H9 (cell line): ENCODE measurements at regions not wholly inside any gene's neighbourhood (a gene's known extent, or its start where the extent isn't known, plus 50 kb on each side); places are given as distances from the start of the nearest gene placed in this dataset.

ENCODE experiments used
- DNase-seq: peaks from one replicate; pipeline ENCODE4 v3.0.0-alpha.2; 2017
- H2AFZ ChIP-seq: one replicate; pipeline ENCODE4 v1.6.1; 2013; ENCODE audit warnings: mild to moderate bottlenecking, low read length, control low read depth, moderate library complexity
- H2AK5ac ChIP-seq: 2 replicates; pipeline ENCODE4 v1.6.1; 2013; ENCODE audit warnings: low read length, control low read depth, mixed read lengths; ENCODE audit not compliant: insufficient read length
- H2BK120ac ChIP-seq: one replicate; pipeline ENCODE4 v1.6.1; 2013; ENCODE audit warnings: low read depth, mild to moderate bottlenecking, low read length, control low read depth, inconsistent platforms; ENCODE audit not compliant: poor library complexity, severe bottlenecking
- H2BK12ac ChIP-seq: 2 replicates; pipeline ENCODE4 v1.6.1; 2013; ENCODE audit warnings: low read length, control low read depth, mixed read lengths, low read depth; ENCODE audit not compliant: insufficient read length
- H2BK15ac ChIP-seq: 2 replicates; pipeline ENCODE4 v1.6.1; 2013; ENCODE audit warnings: low read depth, low read length, control low read depth
- H2BK20ac ChIP-seq: one replicate; pipeline ENCODE4 v1.6.1; 2013; ENCODE audit warnings: low read depth, mild to moderate bottlenecking, low read length, control low read depth, inconsistent platforms; ENCODE audit not compliant: poor library complexity, severe bottlenecking
- H2BK5ac ChIP-seq: 2 replicates; pipeline ENCODE4 v1.6.1; 2013; ENCODE audit warnings: low read length, control low read depth, mixed read lengths; ENCODE audit not compliant: insufficient read length
- H3K14ac ChIP-seq: 2 replicates; pipeline ENCODE4 v1.6.1; 2013; ENCODE audit warnings: low read length, control low read depth; ENCODE audit not compliant: insufficient read depth
- H3K18ac ChIP-seq: 2 replicates; pipeline ENCODE4 v1.6.1; 2013; ENCODE audit warnings: low read depth, mild to moderate bottlenecking, mixed read lengths, low read length, control low read depth; ENCODE audit not compliant: insufficient read length
- H3K23ac ChIP-seq: 2 replicates; pipeline ENCODE4 v1.6.1; 2013; ENCODE audit warnings: low read length, control low read depth, mixed read lengths, low read depth; ENCODE audit not compliant: insufficient read length
- H3K23me2 ChIP-seq: 2 replicates; pipeline ENCODE4 v1.6.1; 2013; ENCODE audit warnings: low read depth, mild to moderate bottlenecking, mixed read lengths, low read length, control low read depth; ENCODE audit not compliant: insufficient read length, poor library complexity, severe bottlenecking
- H3K27ac ChIP-seq: 2 replicates; pipeline ENCODE4 v1.5.1; 2013; ENCODE audit warnings: low read length, control low read depth, mixed read lengths, low read depth; ENCODE audit not compliant: insufficient read length
- H3K27me3 ChIP-seq: 2 replicates; pipeline ENCODE4 v1.6.1; 2013; ENCODE audit warnings: low read length, control low read depth, inconsistent platforms; ENCODE audit not compliant: insufficient read depth
- H3K4ac ChIP-seq: 2 replicates; pipeline ENCODE4 v1.6.1; 2013; ENCODE audit warnings: low read depth, mild to moderate bottlenecking, control low read depth, inconsistent platforms, low read length, moderate library complexity
- H3K4me1 ChIP-seq: 2 replicates; pipeline ENCODE4 v1.6.1; 2013; ENCODE audit warnings: low read length, control low read depth, inconsistent platforms; ENCODE audit not compliant: insufficient read depth
- H3K4me2 ChIP-seq: 2 replicates; pipeline ENCODE4 v1.6.1; 2013; ENCODE audit warnings: low read length, control low read depth, mixed read lengths; ENCODE audit not compliant: insufficient read length, insufficient read depth
- H3K56ac ChIP-seq: 2 replicates; pipeline ENCODE4 v1.6.1; 2013; ENCODE audit warnings: low read depth, mild to moderate bottlenecking, mixed read lengths, low read length, control low read depth; ENCODE audit not compliant: insufficient read length
- H3K79me1 ChIP-seq: 2 replicates; pipeline ENCODE4 v1.6.1; 2013; ENCODE audit warnings: low read depth, mild to moderate bottlenecking, moderate library complexity, low read length, control low read depth, inconsistent platforms; ENCODE audit not compliant: insufficient read depth, poor library complexity, severe bottlenecking
- H3K79me2 ChIP-seq: 2 replicates; pipeline ENCODE4 v1.6.1; 2013; ENCODE audit warnings: low read length, control low read depth, inconsistent platforms; ENCODE audit not compliant: insufficient read depth
- H3K9ac ChIP-seq: 2 replicates; pipeline ENCODE4 v1.6.1; 2013; ENCODE audit warnings: low read length, control low read depth, mixed read lengths; ENCODE audit not compliant: insufficient read length; ENCODE audit errors: extremely low read depth
- H3K9me3 ChIP-seq: one replicate; pipeline ENCODE4 v1.6.1; 2013; ENCODE audit warnings: low read depth, low read length, inconsistent platforms; ENCODE audit not compliant: control insufficient read depth
- H3T11ph ChIP-seq: one replicate; pipeline ENCODE4 v1.6.1; 2013; ENCODE audit warnings: mild to moderate bottlenecking, low read length, control low read depth, inconsistent platforms
- H4K20me1 ChIP-seq: one replicate; pipeline ENCODE4 v1.6.1; 2013; ENCODE audit not compliant: control insufficient read depth, insufficient read length, insufficient read depth
- H4K5ac ChIP-seq: 2 replicates; pipeline ENCODE4 v1.6.1; 2013; ENCODE audit warnings: low read depth, mild to moderate bottlenecking, mixed read lengths, low read length, control low read depth; ENCODE audit not compliant: insufficient read length
- H4K8ac ChIP-seq: replicated peaks from 2 replicates; pipeline ENCODE4 v1.6.1; 2013; ENCODE audit warnings: low read length, control low read depth, mixed read lengths, low read depth; ENCODE audit not compliant: insufficient read length
- H4K91ac ChIP-seq: 2 replicates; pipeline ENCODE4 v1.6.1; 2013; ENCODE audit warnings: low read depth, mild to moderate bottlenecking, moderate library complexity, mixed read lengths, low read length, control low read depth; ENCODE audit not compliant: insufficient read length
- H3K27ac Mint-ChIP-seq, 3 experiments: 2 replicates in 2 of 3; 3 replicates in 1 of 3; pipeline ENCODE4 v1.8.0; 2020 to 2021; ENCODE audit warnings: mixed read lengths in 3 of 3, mild to moderate bottlenecking in 1 of 3, moderate library complexity in 1 of 3
- H3K27me3 Mint-ChIP-seq: 2 replicates; pipeline ENCODE4 v1.8.0; 2021; ENCODE audit warnings: low read depth, mild to moderate bottlenecking, moderate library complexity, mixed read lengths
- H3K36me3 Mint-ChIP-seq, 3 experiments: 2 replicates in 2 of 3; 3 replicates in 1 of 3; pipeline ENCODE4 v1.8.0; 2020 to 2021; ENCODE audit warnings: low read depth in 3 of 3, mixed read lengths in 3 of 3; ENCODE audit not compliant: insufficient read depth in 1 of 3
- H3K4me1 Mint-ChIP-seq, 2 experiments: 2 replicates each; pipeline ENCODE4 v1.8.0; 2020; ENCODE audit warnings: mixed read lengths in 2 of 2
- H3K4me3 Mint-ChIP-seq, 2 experiments: 2 replicates in 1 of 2; 3 replicates in 1 of 2; pipeline ENCODE4 v1.8.0; 2020 to 2021; ENCODE audit warnings: mild to moderate bottlenecking in 2 of 2, mixed read lengths in 2 of 2, moderate library complexity in 1 of 2
- H3K9me3 Mint-ChIP-seq, 2 experiments: 2 replicates in 1 of 2; 3 replicates in 1 of 2; pipeline ENCODE4 v1.8.0; 2020; ENCODE audit warnings: mild to moderate bottlenecking in 2 of 2, mixed read lengths in 2 of 2, moderate library complexity in 1 of 2
- CTCF ChIP-seq: fragments of 200-600 bp; sonication (generic); conservative IDR thresholded peaks from 3 replicates; pipeline ENCODE4 v1.8.0; 2021; ENCODE audit warnings: antibody characterized with exemption, mild to moderate bottlenecking
- WGBS: extraction: QIAGEN DNeasy Blood & Tissue Kit; methylation state at CpG from one replicate; pipeline ENCODE4 v1.1.7; 2013; ENCODE audit warnings: missing lambda C conversion rate, low lambda C conversion rate, mixed read lengths; ENCODE audit not compliant: insufficient read length; ENCODE audit errors: extremely low coverage; 5-methylcytosine and 5-hydroxymethylcytosine counted together

GRCh38 chr18:39958876-39959275 is 1996.2 kb upstream of the PIK3C3 start:
- no peaks in the 10 kb centered on the region for H3K4me1 ChIP-seq
- no peaks in the 10 kb centered on the region for H4K20me1 ChIP-seq
- H3K9me3 Mint-ChIP-seq = no peaks in the 10 kb centered on the region
- H2BK5ac ChIP-seq = no peak overlapping the region
- no peak overlapping the region for H3K23ac ChIP-seq
- no peaks in the 10 kb centered on the region for H3K27me3 ChIP-seq
- H3K79me2 ChIP-seq = no peaks in the 10 kb centered on the region
- no peak for TF ChIP-seq CTCF
- H3K4me2 ChIP-seq = no peak overlapping the region
- no peak overlapping the region for H3T11ph ChIP-seq
- no peaks in the 10 kb centered on the region for H3K79me1 ChIP-seq
- H3K27ac ChIP-seq = no peak overlapping the region
- no peak overlapping the region for H2BK120ac ChIP-seq
- H4K5ac ChIP-seq = no peak overlapping the region
- no peaks in the 10 kb centered on the region for H3K9me3 ChIP-seq
- no peaks in the 10 kb centered on the region for H3K23me2 ChIP-seq
- H4K8ac ChIP-seq = no peak overlapping the region
- H2BK20ac ChIP-seq = no peak overlapping the region
- WGBS = no CpG with 5 or more reads among the region's 1 CpG
- H4K91ac ChIP-seq = no peak overlapping the region
- H3K18ac ChIP-seq = no peak overlapping the region
- H2AK5ac ChIP-seq = no peak overlapping the region
- H3K27ac Mint-ChIP-seq = no peak overlapping the region
- no peak overlapping the region for H3K14ac ChIP-seq
- no peak overlapping the region for H2AFZ ChIP-seq
- no peak overlapping the region for H3K56ac ChIP-seq
- peaks cover 0 to 6% (median 0%) of the 10 kb centered on the region in 3 experiments; a peak in 1 of 7 replicates for H3K36me3 Mint-ChIP-seq
- H2BK12ac ChIP-seq = no peak overlapping the region
- H2BK15ac ChIP-seq = no peak overlapping the region
- no peak for DNase-seq
- no peaks in the 10 kb centered on the region for H3K27me3 Mint-ChIP-seq
- H3K9ac ChIP-seq = no peak overlapping the region
- peaks cover 6 to 7% of the 10 kb centered on the region in 2 experiments for H3K4me1 Mint-ChIP-seq
- no peak overlapping the region for H3K4ac ChIP-seq
- H3K4me3 Mint-ChIP-seq = no peak overlapping the region
